ENCODE measurements at regions not wholly inside any gene's neighbourhood (a gene's known extent, or its start where the extent isn't known, plus 50 kb on each side); places are given as distances from the start of the nearest gene placed in this dataset.

- TF ChIP-seq CTCF (IDR thresholded peaks at IDR 0.05), result no peak
- TF ChIP-seq POLR2AphosphoS5 (IDR thresholded peaks at IDR 0.05; ENCODE audit: insufficient read depth in 1 of 2, low read depth in 1 of 2), result no peak
These were observed 53.2 kb upstream of the KMT2C start for GRCh38 chr7:152489044-152489443.
